ENCODE measurements at regions not wholly inside any gene's neighbourhood (a gene's known extent, or its start where the extent isn't known, plus 50 kb on each side); places are given as distances from the start of the nearest gene placed in this dataset.

DNA sequence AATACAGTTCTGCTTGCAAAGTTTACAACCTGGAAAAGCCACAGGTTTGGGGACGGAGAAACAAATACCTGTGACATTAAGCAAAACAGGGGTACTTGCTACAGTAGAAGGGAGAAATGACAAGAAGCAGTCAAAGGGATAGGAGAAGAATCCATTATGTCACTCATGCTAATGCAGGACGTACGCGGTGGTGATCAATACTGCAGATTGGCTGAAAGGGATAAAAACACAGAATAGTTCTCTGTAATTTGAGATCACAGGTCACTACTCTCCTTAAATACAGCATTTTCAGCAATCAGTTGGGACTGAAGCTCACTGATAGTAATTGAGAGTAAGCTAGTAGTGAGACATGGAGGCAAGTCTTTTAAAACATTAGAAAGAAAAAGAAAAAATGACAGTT, 130.3 kb upstream of the MTAP start:
- H3K27me3 ChIP-seq (ENCODE audit: control insufficient read depth, insufficient read depth, low read length) = no peaks in the 10 kb centered on the region
- H3K4me3 ChIP-seq (ENCODE audit: low read length in 3 of 3) = no peak overlapping the region
- no peak overlapping the region for H3K27ac ChIP-seq (ENCODE audit: low read depth in 2 of 2, low read length in 2 of 2)
- intact Hi-C loops (cut with DNase I) = no loop called here
- DNase-seq = no peak
- no peaks in the 10 kb centered on the region for H3K4me1 ChIP-seq (ENCODE audit: control insufficient read depth in 2 of 3, insufficient read depth in 2 of 3, low read depth in 1 of 3, low read length in 3 of 3)
- TF ChIP-seq, protein P1, sequence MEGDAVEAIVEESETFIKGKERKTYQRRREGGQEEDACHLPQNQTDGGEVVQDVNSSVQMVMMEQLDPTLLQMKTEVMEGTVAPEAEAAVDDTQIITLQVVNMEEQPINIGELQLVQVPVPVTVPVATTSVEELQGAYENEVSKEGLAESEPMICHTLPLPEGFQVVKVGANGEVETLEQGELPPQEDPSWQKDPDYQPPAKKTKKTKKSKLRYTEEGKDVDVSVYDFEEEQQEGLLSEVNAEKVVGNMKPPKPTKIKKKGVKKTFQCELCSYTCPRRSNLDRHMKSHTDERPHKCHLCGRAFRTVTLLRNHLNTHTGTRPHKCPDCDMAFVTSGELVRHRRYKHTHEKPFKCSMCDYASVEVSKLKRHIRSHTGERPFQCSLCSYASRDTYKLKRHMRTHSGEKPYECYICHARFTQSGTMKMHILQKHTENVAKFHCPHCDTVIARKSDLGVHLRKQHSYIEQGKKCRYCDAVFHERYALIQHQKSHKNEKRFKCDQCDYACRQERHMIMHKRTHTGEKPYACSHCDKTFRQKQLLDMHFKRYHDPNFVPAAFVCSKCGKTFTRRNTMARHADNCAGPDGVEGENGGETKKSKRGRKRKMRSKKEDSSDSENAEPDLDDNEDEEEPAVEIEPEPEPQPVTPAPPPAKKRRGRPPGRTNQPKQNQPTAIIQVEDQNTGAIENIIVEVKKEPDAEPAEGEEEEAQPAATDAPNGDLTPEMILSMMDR (IDR thresholded peaks at IDR 0.05; ENCODE audit: borderline replicate concordance, extremely low read depth, insufficient read depth) = no peak
- H3K9me3 ChIP-seq (ENCODE audit: control insufficient read depth in 2 of 3, insufficient read depth in 1 of 3, low read length in 3 of 3) = no peaks in the 10 kb centered on the region
- no peaks in the 10 kb centered on the region for H3K36me3 ChIP-seq (ENCODE audit: control insufficient read depth in 2 of 3, insufficient read depth in 3 of 3, low read length in 3 of 3)
- no peak for FAIRE-seq
- H3K9ac ChIP-seq (ENCODE audit: low read length in 3 of 3) = no peak overlapping the region

DNA sequence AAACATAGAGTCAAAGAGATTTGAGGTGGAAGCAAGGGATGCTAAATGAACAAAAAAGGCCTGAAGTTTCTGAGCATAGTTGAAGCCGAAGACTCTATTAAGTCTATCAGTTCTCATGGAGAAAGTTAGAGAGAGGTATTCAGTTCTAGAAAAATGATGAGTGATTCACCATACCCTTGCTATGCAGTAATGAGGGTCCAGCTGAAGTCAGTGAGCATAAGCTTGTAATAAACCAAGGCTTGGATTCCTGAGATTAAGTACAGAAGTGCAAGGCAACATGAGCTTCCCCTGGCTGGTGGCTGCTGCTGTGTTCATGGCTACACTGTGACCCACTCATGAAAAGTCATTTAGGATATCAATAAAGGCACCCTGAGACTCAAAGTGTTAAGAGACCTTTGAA, 129.7 kb upstream of the MTAP start:
- H3K4me3 ChIP-seq (ENCODE audit: low read length in 3 of 3) = no peak overlapping the region
- no peak for DNase-seq
- H3K27ac ChIP-seq (ENCODE audit: low read depth in 2 of 2, low read length in 2 of 2) = no peak overlapping the region
- no peaks in the 10 kb centered on the region for H3K9me3 ChIP-seq (ENCODE audit: control insufficient read depth in 2 of 3, insufficient read depth in 1 of 3, low read length in 3 of 3)
- H3K4me1 ChIP-seq (ENCODE audit: control insufficient read depth in 2 of 3, insufficient read depth in 2 of 3, low read depth in 1 of 3, low read length in 3 of 3) = no peaks in the 10 kb centered on the region
- no peaks in the 10 kb centered on the region for H3K36me3 ChIP-seq (ENCODE audit: control insufficient read depth in 2 of 3, insufficient read depth in 3 of 3, low read length in 3 of 3)
- H3K9ac ChIP-seq (ENCODE audit: low read length in 3 of 3) = no peak overlapping the region
- FAIRE-seq = no peak
- TF ChIP-seq, protein P1 (IDR thresholded peaks at IDR 0.05; ENCODE audit: borderline replicate concordance, extremely low read depth, insufficient read depth) = no peak
- intact Hi-C loops (cut with DNase I) = no loop called here
- H3K27me3 ChIP-seq (ENCODE audit: control insufficient read depth, insufficient read depth, low read length) = no peaks in the 10 kb centered on the region

DNA sequence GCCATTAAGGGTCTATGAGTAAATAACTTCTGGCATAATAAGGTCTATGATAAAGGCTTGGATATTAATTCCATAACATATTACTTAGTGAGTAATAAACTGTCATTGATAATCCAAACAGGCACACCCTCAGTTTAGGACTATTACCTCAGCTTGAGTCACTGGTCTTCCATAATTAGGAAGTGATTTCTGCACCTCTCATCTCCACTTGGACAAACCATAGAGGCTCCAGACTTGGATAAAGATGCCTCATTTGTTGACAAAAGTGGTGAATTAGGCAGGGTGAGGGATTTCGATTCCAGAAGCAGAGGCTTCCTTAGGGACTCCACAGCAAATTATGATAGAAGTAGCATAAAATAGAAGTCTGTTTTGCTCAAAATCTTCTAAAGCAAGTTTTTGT, 127.5 kb upstream of the MTAP start:
- no peak for DNase-seq
- TF ChIP-seq, protein P1 (IDR thresholded peaks at IDR 0.05; ENCODE audit: borderline replicate concordance, extremely low read depth, insufficient read depth) = no peak
- Histone ChIP-seq H3K9me3 (ENCODE audit: control insufficient read depth in 2 of 3, insufficient read depth in 1 of 3, low read length in 3 of 3) (no peaks in the 10 kb centered on the region), H3K4me3 (ENCODE audit: low read length in 3 of 3) (no peak overlapping the region), H3K36me3 (ENCODE audit: control insufficient read depth in 2 of 3, insufficient read depth in 3 of 3, low read length in 3 of 3) (no peaks in the 10 kb centered on the region), H3K27me3 (ENCODE audit: control insufficient read depth, insufficient read depth, low read length) (no peaks in the 10 kb centered on the region), H3K27ac (ENCODE audit: low read depth in 2 of 2, low read length in 2 of 2) (no peak overlapping the region), H3K4me1 (ENCODE audit: control insufficient read depth in 2 of 3, insufficient read depth in 2 of 3, low read depth in 1 of 3, low read length in 3 of 3) (no peaks in the 10 kb centered on the region), H3K9ac (ENCODE audit: low read length in 3 of 3) (no peak overlapping the region)
- intact Hi-C loops (cut with DNase I) = no loop called here
- FAIRE-seq = no peak

DNA sequence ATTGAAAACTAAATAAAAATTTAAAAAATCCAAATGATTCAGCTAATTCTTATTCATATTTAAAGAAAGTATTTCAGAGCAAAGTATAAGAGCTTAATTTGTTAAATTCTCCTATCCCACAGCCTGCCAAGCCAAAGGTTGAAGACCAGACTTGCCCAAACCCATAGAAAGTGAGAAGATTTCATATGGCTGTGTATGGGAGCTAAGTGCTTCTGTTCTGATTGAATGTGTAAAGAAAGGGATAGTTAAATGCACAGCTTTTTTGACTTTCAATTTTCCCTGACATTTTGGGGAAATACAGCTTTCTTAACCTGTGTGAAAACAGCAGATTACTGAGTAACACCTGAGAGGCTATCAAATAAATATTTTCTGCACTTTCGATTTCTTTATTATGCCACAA, 125.0 kb upstream of the MTAP start:
- no peaks in the 10 kb centered on the region for H3K27me3 ChIP-seq (ENCODE audit: control insufficient read depth, insufficient read depth, low read length)
- no peaks in the 10 kb centered on the region for H3K36me3 ChIP-seq (ENCODE audit: control insufficient read depth in 2 of 3, insufficient read depth in 3 of 3, low read length in 3 of 3)
- FAIRE-seq (no peak), DNase-seq (no peak)
- intact Hi-C loops (cut with DNase I) = no loop called here
- H3K9ac ChIP-seq (ENCODE audit: low read length in 3 of 3) = no peak overlapping the region
- TF ChIP-seq, protein P1 (IDR thresholded peaks at IDR 0.05; ENCODE audit: borderline replicate concordance, extremely low read depth, insufficient read depth) = no peak
- no peaks in the 10 kb centered on the region for H3K9me3 ChIP-seq (ENCODE audit: control insufficient read depth in 2 of 3, insufficient read depth in 1 of 3, low read length in 3 of 3)
- no peak overlapping the region for H3K4me3 ChIP-seq (ENCODE audit: low read length in 3 of 3)
- H3K27ac ChIP-seq (ENCODE audit: low read depth in 2 of 2, low read length in 2 of 2) = no peak overlapping the region
- no peaks in the 10 kb centered on the region for H3K4me1 ChIP-seq (ENCODE audit: control insufficient read depth in 2 of 3, insufficient read depth in 2 of 3, low read depth in 1 of 3, low read length in 3 of 3)

All from kidney (tissue), 13 donors.